Natural killer cell (primary cell): ENCODE measurements at regions not wholly inside any gene's neighbourhood (a gene's known extent, or its start where the extent isn't known, plus 50 kb on each side); places are given as distances from the start of the nearest gene placed in this dataset.

ENCODE experiments used
- ATAC-seq, 3 donors: fragments of 150-1000 bp in 2 of 3; fragments of 200-7000 bp in 1 of 3; cut with Tn5 transposase; 1 replicate in 1 of 3; 2 replicates in 2 of 3; pipeline ENCODE4 v1.10.0; 2021; ENCODE audit warnings: mild to moderate bottlenecking in 2 of 3, moderate library complexity in 2 of 3
- DNase-seq, 2 donors: peaks; one replicate each; pipeline versions ENCODE4 v3.0.0 to v3.0.0-alpha.2; 2013 to 2021; ENCODE audit warnings: mixed read lengths in 1 of 2
- H3K27ac ChIP-seq: one replicate; pipeline ENCODE4 v1.5.1; 2013; ENCODE audit warnings: mild to moderate bottlenecking, low read length
- H3K27me3 ChIP-seq: one replicate; pipeline ENCODE4 v1.6.1; 2013; ENCODE audit warnings: low read length; ENCODE audit not compliant: control insufficient read depth, insufficient read depth
- H3K36me3 ChIP-seq: one replicate; pipeline ENCODE4 v1.6.1; 2013; ENCODE audit warnings: low read length; ENCODE audit not compliant: control insufficient read depth, insufficient read depth
- H3K4me1 ChIP-seq: one replicate; pipeline ENCODE4 v1.6.1; 2013; ENCODE audit warnings: low read length; ENCODE audit not compliant: control insufficient read depth, insufficient read depth
- H3K4me3 ChIP-seq: one replicate; pipeline ENCODE4 v1.5.1; 2013; ENCODE audit warnings: low read length
- H3K9me3 ChIP-seq: one replicate; pipeline ENCODE4 v1.6.1; 2013; ENCODE audit warnings: low read length; ENCODE audit not compliant: control insufficient read depth, insufficient read depth
- H3K27ac Mint-ChIP-seq, 2 donors: one replicate each; pipeline ENCODE4 v1.8.0; 2022; ENCODE audit warnings: mild to moderate bottlenecking in 2 of 2, mixed read lengths in 2 of 2, moderate library complexity in 1 of 2
- H3K27me3 Mint-ChIP-seq, 2 donors: one replicate each; pipeline ENCODE4 v1.8.0; 2022; ENCODE audit warnings: low read depth in 2 of 2, mixed read lengths in 2 of 2
- H3K36me3 Mint-ChIP-seq: one replicate; pipeline ENCODE4 v1.8.0; 2022; ENCODE audit warnings: mixed read lengths
- H3K4me1 Mint-ChIP-seq, 2 donors: one replicate each; pipeline ENCODE4 v1.8.0; 2022; ENCODE audit warnings: mixed read lengths in 2 of 2
- H3K4me3 Mint-ChIP-seq: one replicate; pipeline ENCODE4 v1.8.0; 2022; ENCODE audit warnings: mild to moderate bottlenecking, moderate library complexity, mixed read lengths
- H3K9me3 Mint-ChIP-seq, 2 donors: one replicate each; pipeline ENCODE4 v1.8.0; 2022; ENCODE audit warnings: mixed read lengths in 2 of 2
- CTCF ChIP-seq: fragments of 200-600 bp; IDR thresholded peaks from one replicate; pipeline ENCODE4 v1.8.0; 2022; ENCODE audit warnings: antibody characterized with exemption
- WGBS: methylation state at CpG from one replicate; pipeline ENCODE4 v1.1.7; 2013; ENCODE audit warnings: missing lambda C conversion rate; ENCODE audit not compliant: insufficient coverage; 5-methylcytosine and 5-hydroxymethylcytosine counted together
- intact Hi-C: fragments of 100-400 bp; cut with micrococcal nuclease; formaldehyde crosslinking; loops from one replicate; pipeline ENCODE4 v1.14.2; 2022

GRCh38 chr1:166343276-166343675, 176.5 kb upstream of the FAM78B start:
- Mint-ChIP-seq H3K9me3 (peaks cover 0 to 3% of the 10 kb centered on the region in 2 donors), H3K27me3 (peaks cover 0 to 3% of the 10 kb centered on the region in 2 donors), H3K27ac (no peak overlapping the region), H3K36me3 (no peaks in the 10 kb centered on the region), H3K4me1 (no peaks in the 10 kb centered on the region), H3K4me3 (no peak overlapping the region)
- H3K9me3 ChIP-seq, result no peaks in the 10 kb centered on the region
- H3K4me3 ChIP-seq, result no peak overlapping the region
- no peak for TF ChIP-seq CTCF
- no peak overlapping the region for H3K27ac ChIP-seq
- intact Hi-C loops, result no loop called here
- ATAC-seq, result no peak
- no peak for DNase-seq
- H3K36me3 ChIP-seq, result no peaks in the 10 kb centered on the region
- H3K27me3 ChIP-seq, result no peaks in the 10 kb centered on the region
- WGBS, result 96% methylated on average over 22 of the region's 22 CpGs
- no peaks in the 10 kb centered on the region for H3K4me1 ChIP-seq

GRCh38 chr1:166350490-166350889, 183.7 kb upstream of the FAM78B start:
- DNase-seq, result no peak
- Mint-ChIP-seq H3K36me3 (no peaks in the 10 kb centered on the region), H3K27me3 (no peaks in the 10 kb centered on the region), H3K9me3 (peaks cover 0 to 3% of the 10 kb centered on the region in 2 donors), H3K4me1 (no peaks in the 10 kb centered on the region), H3K27ac (no peak overlapping the region), H3K4me3 (no peak overlapping the region)
- H3K27me3 ChIP-seq, result no peaks in the 10 kb centered on the region
- intact Hi-C loops, result no loop called here
- H3K9me3 ChIP-seq, result no peaks in the 10 kb centered on the region
- H3K27ac ChIP-seq, result no peak overlapping the region
- TF ChIP-seq CTCF, result no peak
- no peaks in the 10 kb centered on the region for H3K4me1 ChIP-seq
- WGBS, result 83% methylated on average over 4 of the region's 5 CpGs
- no peak overlapping the region for H3K4me3 ChIP-seq
- no peaks in the 10 kb centered on the region for H3K36me3 ChIP-seq
- ATAC-seq, result no peak

GRCh38 chr1:166351676-166352075, 184.9 kb upstream of the FAM78B start:
- H3K27me3 Mint-ChIP-seq, result no peaks in the 10 kb centered on the region
- no peaks in the 10 kb centered on the region for H3K4me1 Mint-ChIP-seq
- Histone ChIP-seq H3K27me3 (no peaks in the 10 kb centered on the region), H3K4me3 (no peak overlapping the region), H3K4me1 (no peaks in the 10 kb centered on the region), H3K27ac (no peak overlapping the region), H3K9me3 (no peaks in the 10 kb centered on the region), H3K36me3 (no peaks in the 10 kb centered on the region)
- 91% methylated on average over 1 of the region's 1 CpG for WGBS
- no peak overlapping the region for H3K27ac Mint-ChIP-seq
- TF ChIP-seq CTCF, result no peak
- ATAC-seq, result no peak
- no peaks in the 10 kb centered on the region for H3K9me3 Mint-ChIP-seq
- no peaks in the 10 kb centered on the region for H3K36me3 Mint-ChIP-seq
- no peak overlapping the region for H3K4me3 Mint-ChIP-seq
- DNase-seq, result no peak
- intact Hi-C loops, result no loop called here

- DNase-seq (no peak), ATAC-seq (no peak)
- Histone ChIP-seq H3K27me3 (no peaks in the 10 kb centered on the region), H3K4me1 (no peaks in the 10 kb centered on the region), H3K4me3 (no peak overlapping the region), H3K36me3 (no peaks in the 10 kb centered on the region), H3K9me3 (no peaks in the 10 kb centered on the region), H3K27ac (no peak overlapping the region)
- intact Hi-C loops, result no loop called here
- Mint-ChIP-seq H3K4me3 (no peak overlapping the region), H3K9me3 (no peaks in the 10 kb centered on the region), H3K4me1 (no peaks in the 10 kb centered on the region), H3K27me3 (no peaks in the 10 kb centered on the region), H3K36me3 (no peaks in the 10 kb centered on the region), H3K27ac (no peak overlapping the region)
- TF ChIP-seq CTCF, result no peak
- WGBS, result 94% methylated on average over 3 of the region's 3 CpGs
Observed at GRCh38 chr1:166353213-166353612, 186.4 kb upstream of the FAM78B start.
